H1 (cell line): ENCODE measurements at regions not wholly inside any gene's neighbourhood (a gene's known extent, or its start where the extent isn't known, plus 50 kb on each side); places are given as distances from the start of the nearest gene placed in this dataset.

ENCODE experiments used
- CTCF ChIA-PET: fragments of 300-600 bp; sonication (Branson Sonifier 250); formaldehyde crosslinking; loops from one replicate; lab custom pipeline; 2021; ENCODE audit not compliant: partially characterized antibody; lab: Charles Lee
- POLR2A ChIA-PET: fragments of 300-600 bp; sonication (Branson Sonifier 250); formaldehyde crosslinking; loops from one replicate; lab custom pipeline; 2021; ENCODE audit warnings: inconsistent platforms; ENCODE audit not compliant: partially characterized antibody; lab: Charles Lee
- DNase-seq, 2 experiments: peaks; one replicate each; pipeline versions ENCODE4 v3.0.0 to v3.0.0-alpha.2; 2010 to 2022; ENCODE audit warnings: low spot score in 2 of 2, low read depth in 1 of 2, mixed read lengths in 1 of 2
- FAIRE-seq: peaks from 2 replicates; lab custom pipeline; 2011; peaks lifted over from hg19 to GRCh38; lab: Jason Lieb, UNC
- H2AFZ ChIP-seq: 2 replicates; pipeline ENCODE4 v1.8.1; 2012; ENCODE audit warnings: low read length, inconsistent platforms
- H2AK5ac ChIP-seq: 2 replicates; pipeline ENCODE4 v1.6.1; 2013; ENCODE audit warnings: low read depth, low read length
- H2BK120ac ChIP-seq: replicated peaks from 2 replicates; pipeline ENCODE3; 2013; ENCODE audit warnings: low read depth, low read length, inconsistent platforms
- H2BK12ac ChIP-seq: 2 replicates; pipeline ENCODE4 v1.6.1; 2013; ENCODE audit warnings: low read depth, low read length
- H2BK15ac ChIP-seq: 2 replicates; pipeline ENCODE4 v1.6.1; 2013; ENCODE audit warnings: low read length
- H2BK20ac ChIP-seq: 2 replicates; pipeline ENCODE4 v1.6.1; 2013; ENCODE audit warnings: low read length
- H2BK5ac ChIP-seq: 2 replicates; pipeline ENCODE4 v1.6.1; 2013; ENCODE audit warnings: low read depth, low read length
- H3K14ac ChIP-seq: 2 replicates; pipeline ENCODE4 v1.6.1; 2013; ENCODE audit warnings: inconsistent platforms; ENCODE audit not compliant: insufficient read length
- H3K18ac ChIP-seq: 2 replicates; pipeline ENCODE4 v1.6.1; 2013; ENCODE audit warnings: low read length; ENCODE audit errors: extremely low read depth
- H3K23ac ChIP-seq: 2 replicates; pipeline ENCODE4 v1.6.1; 2013; ENCODE audit warnings: inconsistent platforms; ENCODE audit not compliant: insufficient read length
- H3K23me2 ChIP-seq: 2 replicates; pipeline ENCODE4 v1.6.1; 2013; ENCODE audit warnings: low read depth, low read length
- H3K27ac ChIP-seq: 2 replicates; pipeline ENCODE4 v1.6.1; 2011; ENCODE audit warnings: low read depth, low read length, inconsistent platforms
- H3K27me3 ChIP-seq, 4 experiments: replicated peaks in 1 of 4; 1 replicate in 1 of 4; 2 replicates in 3 of 4; pipeline versions ENCODE4 v1.6.1 to v1.8.1; 2011 to 2013; ENCODE audit warnings: low read length in 3 of 4, mild to moderate bottlenecking in 3 of 4, inconsistent platforms in 2 of 4, mixed read lengths in 2 of 4, moderate library complexity in 1 of 4; ENCODE audit not compliant: control insufficient read depth in 3 of 4, insufficient read depth in 3 of 4; ENCODE audit errors: extremely low read depth in 1 of 4
- H3K36me3 ChIP-seq, 4 experiments: 2 replicates each; pipeline versions ENCODE4 v1.6.1 to v1.8.1; 2011 to 2013; ENCODE audit warnings: mild to moderate bottlenecking in 4 of 4, low read length in 3 of 4, moderate library complexity in 2 of 4, control low read depth in 1 of 4, inconsistent platforms in 1 of 4; ENCODE audit not compliant: insufficient read depth in 4 of 4, control insufficient read depth in 2 of 4
- H3K4ac ChIP-seq: replicated peaks from 2 replicates; pipeline ENCODE3; 2013; ENCODE audit warnings: low read length, low read depth, mixed read lengths, inconsistent platforms; ENCODE audit not compliant: insufficient read length
- H3K4me1 ChIP-seq, 4 experiments: replicated peaks in 1 of 4; 1 replicate in 1 of 4; 2 replicates in 3 of 4; pipeline versions ENCODE4 v1.6.1 to v1.8.1; 2011 to 2013; ENCODE audit warnings: low read length in 3 of 4, inconsistent platforms in 2 of 4, mixed read lengths in 1 of 4; ENCODE audit not compliant: insufficient read depth in 4 of 4, control insufficient read depth in 3 of 4
- H3K4me2 ChIP-seq, 2 experiments: 2 replicates each; pipeline versions ENCODE4 v1.6.1 to v1.8.1; 2011 to 2013; ENCODE audit warnings: low read depth in 2 of 2, low read length in 2 of 2, control low read depth in 1 of 2, inconsistent platforms in 1 of 2, mild to moderate bottlenecking in 1 of 2; ENCODE audit not compliant: insufficient read depth in 1 of 2
- H3K4me3 ChIP-seq, 4 experiments: fragments of 200-600, 300-600 bp in 1 of 4; sonication (generic), shearing (Covaris generic), sonication (Bioruptor Twin) in 1 of 4; 2 replicates each; pipeline versions ENCODE4 v1.5.1 to v1.8.1; 2011 to 2016; ENCODE audit warnings: low read length in 4 of 4, low read depth in 3 of 4, control low read depth in 2 of 4, inconsistent platforms in 2 of 4, mild to moderate bottlenecking in 2 of 4, mixed read lengths in 1 of 4, moderate library complexity in 1 of 4; ENCODE audit not compliant: insufficient read depth in 2 of 4; ENCODE audit errors: extremely low read depth in 1 of 4
- H3K56ac ChIP-seq: replicated peaks from 2 replicates; pipeline ENCODE3; 2013; ENCODE audit warnings: low read depth, mild to moderate bottlenecking, mixed read lengths, low read length, inconsistent platforms; ENCODE audit not compliant: insufficient read length
- H3K79me1 ChIP-seq: 2 replicates; pipeline ENCODE4 v1.6.1; 2013; ENCODE audit warnings: low read depth, low read length, control low read depth
- H3K79me2 ChIP-seq, 2 experiments: 2 replicates each; pipeline versions ENCODE4 v1.6.1 to v1.8.1; 2012 to 2013; ENCODE audit warnings: low read length in 2 of 2, mild to moderate bottlenecking in 2 of 2, inconsistent platforms in 1 of 2; ENCODE audit not compliant: insufficient read depth in 2 of 2, control insufficient read depth in 1 of 2
- H3K9ac ChIP-seq, 4 experiments: replicated peaks in 1 of 4; 1 replicate in 1 of 4; 2 replicates in 3 of 4; pipeline versions ENCODE4 v1.6.1 to v1.8.1; 2011 to 2013; ENCODE audit warnings: low read depth in 3 of 4, low read length in 3 of 4, control low read depth in 2 of 4, mild to moderate bottlenecking in 2 of 4, moderate library complexity in 2 of 4, inconsistent platforms in 1 of 4; ENCODE audit errors: extremely low read depth in 1 of 4
- H3K9me3 ChIP-seq, 2 experiments: 2 replicates each; pipeline versions ENCODE4 v1.6.1 to v1.8.1; 2012 to 2013; ENCODE audit warnings: mild to moderate bottlenecking in 2 of 2, moderate library complexity in 2 of 2, control low read depth in 1 of 2, inconsistent platforms in 1 of 2, low read depth in 1 of 2, low read length in 1 of 2, mixed read lengths in 1 of 2; ENCODE audit not compliant: insufficient read depth in 2 of 2
- H4K20me1 ChIP-seq, 2 experiments: replicated peaks in 1 of 2; 2 replicates each; pipeline versions ENCODE3 to v1.8.1; 2011 to 2013; ENCODE audit warnings: inconsistent platforms in 2 of 2, low read length in 2 of 2, mild to moderate bottlenecking in 1 of 2; ENCODE audit not compliant: insufficient read depth in 2 of 2, control insufficient read depth in 1 of 2
- H4K5ac ChIP-seq: 2 replicates; pipeline ENCODE4 v1.6.1; 2013; ENCODE audit warnings: low read length, low read depth, mixed read lengths, inconsistent platforms; ENCODE audit not compliant: insufficient read length
- H4K8ac ChIP-seq: 2 replicates; pipeline ENCODE4 v1.8.0; 2013; ENCODE audit warnings: mild to moderate bottlenecking, moderate library complexity, low read length, inconsistent platforms; ENCODE audit not compliant: insufficient read depth; ENCODE audit errors: extremely low read depth
- H4K91ac ChIP-seq: replicated peaks from 2 replicates; pipeline ENCODE3; 2013; ENCODE audit warnings: low read length, mixed read lengths, inconsistent platforms; ENCODE audit not compliant: insufficient read length
- CBX5 ChIP-seq: fragments of 300-800, 300-1000 bp; sonication (generic); IDR thresholded peaks from 2 replicates; pipeline ENCODE4 v1.7.1; 2016; ENCODE audit warnings: antibody characterized with exemption, low read length, low read depth
- CHD2 ChIP-seq: IDR thresholded peaks from 2 replicates; pipeline ENCODE4 v1.6.1; 2012; ENCODE audit warnings: low read length, improper control_type of control experiment
- CTBP2 ChIP-seq: IDR thresholded peaks from 2 replicates; pipeline ENCODE4 v1.7.0; 2011; ENCODE audit warnings: borderline replicate concordance, mild to moderate bottlenecking, moderate library complexity, mixed read lengths, low read length; ENCODE audit not compliant: insufficient read depth, insufficient read length
- EZH2 ChIP-seq: fragments of 200-600 bp; sonication (generic); IDR thresholded peaks from 2 replicates; pipeline ENCODE4 v1.7.1; 2012; ENCODE audit warnings: low read depth, mild to moderate bottlenecking, moderate library complexity, low read length, inconsistent platforms; ENCODE audit not compliant: severe bottlenecking
- POLR2AphosphoS5 ChIP-seq: IDR thresholded peaks from 2 replicates; pipeline ENCODE4 v1.6.1; 2011; ENCODE audit warnings: low read depth, low read length
- RBBP5 ChIP-seq: IDR thresholded peaks from 2 replicates; pipeline ENCODE4 v1.7.1; 2012; ENCODE audit warnings: low read depth, mild to moderate bottlenecking, inconsistent platforms, low read length, moderate library complexity, borderline replicate concordance
- SAP30 ChIP-seq: fragments of 300-600 bp; sonication (generic); IDR thresholded peaks from 2 replicates; pipeline ENCODE4 v1.7.1; 2012; ENCODE audit warnings: low read length, moderate library complexity, mild to moderate bottlenecking, inconsistent platforms; ENCODE audit not compliant: insufficient read depth, insufficient replicate concordance
- SP1 ChIP-seq: IDR thresholded peaks from 2 replicates; pipeline ENCODE4 v1.6.1; 2011; ENCODE audit warnings: low read depth, low read length
- WGBS, 2 experiments: shearing (Covaris generic) in 1 of 2; methylation state at CpG; one replicate each; pipeline versions ENCODE4 v1.1.6 to v1.1.7; 2013 to 2015; ENCODE audit warnings: low lambda C conversion rate in 2 of 2, mixed read lengths in 2 of 2, inconsistent platforms in 1 of 2, low coverage in 1 of 2, missing lambda C conversion rate in 1 of 2; ENCODE audit not compliant: insufficient replicate concordance in 2 of 2, insufficient coverage in 1 of 2, insufficient read length in 1 of 2; ENCODE audit errors: extremely low coverage in 1 of 2, missing lambda C conversion rate in 1 of 2; 5-methylcytosine and 5-hydroxymethylcytosine counted together
- TF ChIP-seq, protein P1 (sequence below), 3 experiments: IDR thresholded peaks; 1 replicate in 2 of 3; 2 replicates in 1 of 3; pipeline versions ENCODE4 v1.5.1 to v1.6.1; 2011; ENCODE audit warnings: low read length in 3 of 3, mild to moderate bottlenecking in 3 of 3, inconsistent platforms in 2 of 3, low read depth in 1 of 3, moderate library complexity in 1 of 3; ENCODE audit not compliant: insufficient read depth in 1 of 3; ENCODE audit errors: control extremely low read depth in 1 of 3
- TF ChIP-seq, protein P2 (sequence below): IDR thresholded peaks from 2 replicates; pipeline ENCODE4 v1.6.1; 2011; ENCODE audit warnings: low read length, improper control_type of control experiment

DNA sequence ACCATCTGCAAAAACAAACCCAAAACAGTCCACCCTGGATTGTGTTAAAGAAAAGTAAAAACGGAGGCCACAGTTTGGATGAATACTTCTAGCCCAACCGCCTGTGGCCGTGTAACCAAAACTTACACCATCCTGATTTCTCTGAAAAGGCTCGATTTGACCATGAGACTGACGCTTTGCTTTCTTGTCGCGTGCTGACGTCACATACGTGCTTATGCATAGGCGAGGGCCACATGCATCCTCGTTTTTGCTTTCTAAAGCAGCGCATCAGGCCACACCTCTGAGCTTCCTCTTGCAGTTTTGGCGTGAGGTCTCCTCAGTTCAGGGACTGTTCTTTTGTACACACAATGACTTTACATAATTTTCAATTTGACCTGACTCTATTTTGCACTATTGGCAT is 526.6 kb downstream of the GLRX3 start:
- H3K56ac ChIP-seq, result no peak overlapping the region
- no peak overlapping the region for H2BK12ac ChIP-seq
- H2BK120ac ChIP-seq, result no peak overlapping the region
- no peak overlapping the region for H4K91ac ChIP-seq
- no peaks in the 10 kb centered on the region for H3K79me1 ChIP-seq
- H2BK5ac ChIP-seq, result no peak overlapping the region
- H4K8ac ChIP-seq, result no peak overlapping the region
- FAIRE-seq (no peak), DNase-seq (no peak)
- ChIA-PET CTCF (no interaction called here), POLR2A (no interaction called here)
- H3K9ac ChIP-seq, result no peak overlapping the region
- H3K4ac ChIP-seq, result no peak overlapping the region
- no peaks in the 10 kb centered on the region for H3K4me1 ChIP-seq
- H3K14ac ChIP-seq, result no peak overlapping the region
- H3K4me3 ChIP-seq, result no peak overlapping the region
- no peak overlapping the region for H2BK15ac ChIP-seq
- H3K23me2 ChIP-seq, result no peaks in the 10 kb centered on the region
- H3K9me3 ChIP-seq, result no peaks in the 10 kb centered on the region
- no peak overlapping the region for H3K27ac ChIP-seq
- H3K4me2 ChIP-seq, result no peak overlapping the region
- no peaks in the 10 kb centered on the region for H3K36me3 ChIP-seq
- H3K18ac ChIP-seq, result no peak overlapping the region
- H2AFZ ChIP-seq, result no peak overlapping the region
- no peak overlapping the region for H2AK5ac ChIP-seq
- H3K27me3 ChIP-seq, result no peaks in the 10 kb centered on the region
- no peak overlapping the region for H2BK20ac ChIP-seq
- H4K20me1 ChIP-seq, result no peaks in the 10 kb centered on the region
- WGBS, 2 experiments, result 90% methylated on average over 13 of the region's 13 CpGs; no CpG with 5 or more reads in 1 of the 2 experiments
- no peak overlapping the region for H4K5ac ChIP-seq
- no peaks in the 10 kb centered on the region for H3K79me2 ChIP-seq
- H3K23ac ChIP-seq, result no peak overlapping the region
- TF ChIP-seq EZH2 (no peak), RBBP5 (no peak), CHD2 (no peak), SAP30 (no peak), CBX5 (no peak), CTBP2 (no peak), POLR2AphosphoS5 (no peak), SP1 (no peak)
- TF ChIP-seq, protein P1, sequence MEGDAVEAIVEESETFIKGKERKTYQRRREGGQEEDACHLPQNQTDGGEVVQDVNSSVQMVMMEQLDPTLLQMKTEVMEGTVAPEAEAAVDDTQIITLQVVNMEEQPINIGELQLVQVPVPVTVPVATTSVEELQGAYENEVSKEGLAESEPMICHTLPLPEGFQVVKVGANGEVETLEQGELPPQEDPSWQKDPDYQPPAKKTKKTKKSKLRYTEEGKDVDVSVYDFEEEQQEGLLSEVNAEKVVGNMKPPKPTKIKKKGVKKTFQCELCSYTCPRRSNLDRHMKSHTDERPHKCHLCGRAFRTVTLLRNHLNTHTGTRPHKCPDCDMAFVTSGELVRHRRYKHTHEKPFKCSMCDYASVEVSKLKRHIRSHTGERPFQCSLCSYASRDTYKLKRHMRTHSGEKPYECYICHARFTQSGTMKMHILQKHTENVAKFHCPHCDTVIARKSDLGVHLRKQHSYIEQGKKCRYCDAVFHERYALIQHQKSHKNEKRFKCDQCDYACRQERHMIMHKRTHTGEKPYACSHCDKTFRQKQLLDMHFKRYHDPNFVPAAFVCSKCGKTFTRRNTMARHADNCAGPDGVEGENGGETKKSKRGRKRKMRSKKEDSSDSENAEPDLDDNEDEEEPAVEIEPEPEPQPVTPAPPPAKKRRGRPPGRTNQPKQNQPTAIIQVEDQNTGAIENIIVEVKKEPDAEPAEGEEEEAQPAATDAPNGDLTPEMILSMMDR (IDR thresholded peaks at IDR 0.05; ENCODE audit: control extremely low read depth in 1 of 3, insufficient read depth in 1 of 3, low read depth in 1 of 3, low read length in 3 of 3), result no peak
- TF ChIP-seq, protein P2, sequence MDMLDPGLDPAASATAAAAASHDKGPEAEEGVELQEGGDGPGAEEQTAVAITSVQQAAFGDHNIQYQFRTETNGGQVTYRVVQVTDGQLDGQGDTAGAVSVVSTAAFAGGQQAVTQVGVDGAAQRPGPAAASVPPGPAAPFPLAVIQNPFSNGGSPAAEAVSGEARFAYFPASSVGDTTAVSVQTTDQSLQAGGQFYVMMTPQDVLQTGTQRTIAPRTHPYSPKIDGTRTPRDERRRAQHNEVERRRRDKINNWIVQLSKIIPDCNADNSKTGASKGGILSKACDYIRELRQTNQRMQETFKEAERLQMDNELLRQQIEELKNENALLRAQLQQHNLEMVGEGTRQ, result no peak
